ENCODE measurements at regions not wholly inside any gene's neighbourhood (a gene's known extent, or its start where the extent isn't known, plus 50 kb on each side); places are given as distances from the start of the nearest gene placed in this dataset.
A peak's percentile ranks its signal among the peaks of the same experiment; 100 is the strongest.

DNA sequence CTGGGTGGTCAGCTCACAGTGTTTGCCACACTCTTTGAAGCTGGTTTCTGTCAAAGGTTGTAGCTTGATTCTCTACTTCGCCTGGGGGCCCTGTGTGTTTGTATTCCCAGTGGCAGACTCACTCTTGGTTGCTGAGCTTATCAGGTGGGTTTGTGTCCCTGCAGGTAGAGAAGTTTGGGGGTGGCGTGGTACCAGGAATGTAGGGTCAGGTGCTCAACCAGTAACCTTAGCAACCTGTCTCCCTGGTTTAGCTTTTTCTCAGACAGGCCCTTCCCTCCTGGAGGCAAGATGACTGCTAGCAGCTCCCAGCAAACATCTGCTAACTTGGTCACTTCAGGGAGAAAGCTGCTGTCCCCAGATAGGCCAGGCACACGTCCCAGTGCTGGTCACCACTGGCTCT, 352.2 kb downstream of the AACS start:
- DNase-seq, result peak in 4 of 56 donors; percentile 6 to 35 (median 20)

DNA sequence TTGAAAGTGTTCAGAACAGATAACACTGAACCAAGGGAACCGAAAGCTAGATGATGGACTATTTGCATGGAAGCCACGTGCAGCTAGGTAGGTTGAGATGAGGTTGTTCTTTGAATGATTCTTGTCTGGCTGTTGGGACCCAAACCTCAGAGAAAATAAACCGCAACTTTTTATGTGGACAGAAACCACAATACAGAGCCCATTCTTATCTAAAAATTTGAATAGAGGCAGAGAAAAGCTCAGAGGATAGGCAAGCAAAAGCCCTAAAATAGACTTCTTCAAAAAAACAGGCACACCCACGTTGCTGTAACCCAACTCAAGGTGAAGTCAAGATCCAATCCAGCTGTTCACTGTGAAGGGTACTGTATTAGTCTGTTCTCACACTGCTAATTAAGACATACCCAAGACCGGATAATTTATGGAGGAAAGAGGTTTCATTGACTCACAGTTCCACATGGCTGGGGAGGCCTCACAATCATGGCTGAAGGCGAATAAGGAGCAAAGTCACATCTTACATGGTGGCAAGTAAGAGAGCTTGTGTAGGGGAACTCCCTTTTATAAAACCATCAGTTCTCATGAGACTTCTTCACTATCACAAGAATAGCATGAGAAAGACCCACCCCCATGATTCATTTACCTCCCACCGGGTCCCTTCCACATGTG, 353.8 kb downstream of the AACS start:
- no peak for DNase-seq

DNA sequence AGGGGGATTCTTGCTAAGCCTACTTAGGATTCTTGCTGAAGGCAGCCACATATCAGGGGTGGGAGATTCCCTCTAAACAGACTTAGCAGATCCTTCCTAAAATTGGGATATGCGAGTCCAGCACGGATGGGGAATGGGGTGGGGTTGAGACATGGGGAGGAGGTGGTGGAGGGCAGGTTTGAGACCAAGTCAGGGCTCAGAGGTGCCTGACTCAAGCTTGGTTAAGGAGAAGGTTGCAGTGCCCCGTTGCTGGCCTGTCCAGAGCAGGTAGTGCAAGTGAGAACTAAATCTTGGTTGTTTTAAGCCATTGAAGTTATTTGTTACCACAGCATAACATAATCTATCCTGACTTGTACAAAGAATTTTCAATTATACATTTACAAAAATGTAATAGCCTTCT, 359.7 kb downstream of the AACS start:
- DNase-seq, result no peak

DNA sequence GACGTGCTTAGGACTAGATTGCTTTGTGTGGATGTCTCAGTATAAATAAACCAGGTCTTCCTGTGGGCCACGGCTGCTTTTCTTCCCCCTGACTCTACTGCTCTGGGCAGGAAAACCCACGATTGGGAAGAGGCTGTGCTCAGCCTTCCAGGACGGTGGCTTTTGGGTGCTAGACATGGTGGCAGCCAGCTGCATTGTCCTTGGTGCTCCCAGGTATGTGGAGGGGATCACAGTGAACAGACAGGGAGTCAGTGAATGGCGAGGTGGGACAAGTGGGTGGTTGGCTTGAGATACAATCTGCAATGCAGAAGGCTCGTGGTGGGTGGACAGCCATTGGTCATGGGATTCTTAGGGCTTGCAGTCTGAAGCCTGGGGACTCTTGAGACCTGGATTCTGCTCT, 366.3 kb downstream of the AACS start:
- DNase-seq, result no peak

DNA sequence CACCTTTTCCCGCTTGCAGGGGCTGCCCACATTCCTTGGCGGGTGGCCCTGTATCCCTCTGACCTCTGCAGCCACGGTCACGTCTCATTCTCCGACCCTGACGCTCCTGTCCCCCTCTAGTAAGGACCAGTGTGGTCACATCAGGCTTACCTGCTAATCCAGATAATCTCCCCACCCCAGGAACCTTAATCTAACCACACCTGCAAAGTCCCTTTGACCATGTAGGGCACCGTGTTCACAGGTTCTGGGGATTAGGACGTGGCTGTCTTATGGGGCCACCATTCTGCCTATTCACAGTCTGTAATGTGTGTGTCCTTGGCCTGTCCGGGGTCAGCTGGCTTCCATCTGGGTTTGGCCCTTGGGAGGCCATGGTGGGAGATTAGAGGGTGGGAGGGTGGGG, 368.9 kb downstream of the AACS start:
- no peak for DNase-seq

DNA sequence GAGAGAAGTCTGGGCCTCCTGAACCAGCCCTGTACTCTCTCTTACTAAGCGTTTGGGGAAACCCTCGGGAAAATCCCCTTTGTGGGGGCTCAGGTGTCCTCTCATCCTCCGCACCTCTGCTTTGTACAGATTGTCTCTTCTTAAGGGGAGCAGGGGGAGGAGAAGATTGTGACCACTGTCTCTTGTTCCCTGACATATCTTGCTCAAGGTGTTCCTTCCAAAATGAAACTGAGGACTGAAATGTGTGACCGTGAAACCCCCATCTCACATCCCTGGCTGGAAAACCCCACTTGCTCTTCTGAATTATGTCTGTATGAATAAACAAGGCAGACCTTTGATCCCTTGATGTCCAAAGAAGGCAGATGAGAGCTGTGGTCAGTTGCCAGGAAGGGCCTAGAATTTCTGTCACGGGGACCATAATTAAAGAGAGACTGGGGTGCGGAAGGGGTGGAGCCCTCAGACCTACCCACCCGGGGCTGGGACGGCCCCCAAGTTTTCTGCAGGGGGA, 369.8 kb downstream of the AACS start:
- DNase-seq, result no peak

DNA sequence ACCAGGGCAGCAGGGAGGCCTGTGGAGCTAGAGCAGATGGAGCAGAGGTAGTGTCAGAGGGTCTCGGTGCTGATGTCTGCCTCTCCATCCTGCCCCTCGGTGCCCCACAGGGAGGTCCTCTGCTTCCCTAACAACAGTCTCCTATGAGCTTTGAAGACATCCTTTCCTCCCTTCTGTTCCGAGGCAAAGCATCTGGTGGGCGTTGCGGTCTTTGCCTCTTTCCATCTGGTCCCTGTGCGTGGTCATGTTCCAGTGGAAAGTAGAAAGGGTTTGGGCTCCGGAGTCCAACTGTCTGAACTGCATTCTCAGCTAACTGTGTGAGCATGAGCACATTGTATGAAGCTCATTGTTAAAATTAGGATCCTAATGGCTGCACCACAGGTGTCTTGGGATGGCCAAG, 370.6 kb downstream of the AACS start:
- DNase-seq, result no peak

DNA sequence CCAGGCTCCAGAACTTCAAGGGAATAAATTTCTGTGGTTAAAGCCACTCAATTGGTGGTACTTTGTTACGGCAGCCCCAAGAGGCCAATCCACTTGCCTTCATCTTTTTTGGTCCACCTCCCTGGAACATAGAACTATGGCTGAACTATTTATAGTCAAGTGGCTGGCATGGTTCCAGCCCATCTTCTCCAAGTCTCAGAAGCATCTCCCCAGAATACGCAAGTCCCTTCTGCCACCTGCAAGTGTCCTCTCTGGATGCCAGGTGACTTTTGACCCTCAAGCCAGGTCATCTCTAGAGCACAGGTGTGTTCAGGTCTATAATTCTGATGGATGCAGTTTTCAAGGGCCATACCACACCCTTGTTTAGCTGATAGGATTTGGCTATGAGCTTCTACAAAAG, 371.5 kb downstream of the AACS start:
- DNase-seq, result no peak

DNA sequence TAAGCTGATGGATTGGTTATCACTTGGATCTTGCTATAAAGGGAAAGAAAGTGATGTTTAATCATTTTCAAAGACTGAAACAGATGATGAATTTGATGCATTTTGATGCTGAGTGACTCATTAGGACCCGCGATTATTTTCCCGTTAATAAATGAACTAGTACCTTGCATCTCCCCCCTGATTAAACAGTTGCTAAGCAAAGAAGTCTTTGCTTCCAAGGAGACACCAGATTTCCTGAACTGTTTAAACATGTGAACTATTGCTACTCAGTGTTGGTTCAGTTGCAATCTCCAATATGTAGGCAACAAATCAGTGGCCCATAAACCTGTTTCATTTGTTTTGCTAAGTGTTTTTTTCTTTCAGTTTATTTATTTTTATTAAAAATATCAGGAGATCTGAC, 375.2 kb downstream of the AACS start:
- DNase-seq, result no peak

DNA sequence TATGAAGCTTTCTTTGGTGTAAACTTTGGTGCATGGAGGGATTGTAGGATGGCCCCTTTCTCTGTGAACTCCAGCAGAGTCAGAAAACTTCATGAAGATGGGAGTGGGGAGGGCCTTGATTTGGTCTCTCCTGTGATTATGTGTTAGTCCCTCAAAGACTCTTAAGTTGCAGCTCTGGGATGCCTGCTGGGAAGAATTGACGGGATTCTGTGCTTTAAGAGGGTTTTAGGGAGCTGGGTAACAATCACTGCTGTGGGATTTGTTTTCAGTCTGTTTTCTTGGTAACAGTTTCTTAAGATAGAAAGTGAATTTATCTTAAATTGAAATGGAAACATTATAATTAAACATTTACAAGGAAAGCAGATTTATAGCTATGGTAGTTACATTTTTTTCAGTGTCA, 378.1 kb downstream of the AACS start:
- DNase-seq, result no peak

DNA sequence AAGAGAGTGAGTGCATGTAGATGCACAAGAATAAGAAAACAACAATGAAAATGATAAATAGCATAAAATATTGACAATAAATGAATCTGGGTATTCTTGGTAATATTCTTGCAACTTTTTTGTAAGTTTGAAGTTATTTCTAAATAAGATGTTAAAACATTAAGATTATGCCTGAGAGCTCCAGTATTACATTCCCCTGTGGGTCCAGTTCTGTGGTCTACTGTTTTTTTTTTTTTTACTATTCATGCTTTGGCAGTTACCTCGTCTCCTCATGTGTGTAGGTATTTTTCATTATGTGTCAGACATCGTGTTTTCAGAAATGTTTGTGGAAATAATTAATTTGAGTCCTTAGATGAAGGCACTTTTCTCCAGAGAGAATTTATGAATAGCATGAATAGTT, 386.2 kb downstream of the AACS start:
- DNase-seq, result no peak

DNA sequence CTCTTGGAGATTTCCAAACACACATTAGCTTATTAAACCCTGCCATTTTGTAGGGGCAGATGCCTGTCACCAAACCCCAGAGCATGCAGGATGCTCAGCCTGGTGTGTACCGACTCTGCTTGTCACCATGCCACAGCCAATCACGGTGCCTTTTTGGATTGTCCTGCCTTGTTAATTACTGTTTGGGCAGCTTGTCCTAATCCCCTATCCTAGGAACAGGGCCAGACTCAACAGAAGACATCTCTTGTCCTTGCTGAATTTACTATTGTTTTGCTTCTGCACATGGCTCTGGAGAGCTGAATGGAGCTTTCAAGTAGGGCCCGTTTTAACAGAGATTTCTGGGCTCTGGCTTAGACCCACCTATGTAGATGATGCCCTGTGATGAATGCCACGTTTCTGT, 388.5 kb downstream of the AACS start:
- peak in 54 of 56 donors; percentile 33 to 94 (median 81) for DNase-seq

DNA sequence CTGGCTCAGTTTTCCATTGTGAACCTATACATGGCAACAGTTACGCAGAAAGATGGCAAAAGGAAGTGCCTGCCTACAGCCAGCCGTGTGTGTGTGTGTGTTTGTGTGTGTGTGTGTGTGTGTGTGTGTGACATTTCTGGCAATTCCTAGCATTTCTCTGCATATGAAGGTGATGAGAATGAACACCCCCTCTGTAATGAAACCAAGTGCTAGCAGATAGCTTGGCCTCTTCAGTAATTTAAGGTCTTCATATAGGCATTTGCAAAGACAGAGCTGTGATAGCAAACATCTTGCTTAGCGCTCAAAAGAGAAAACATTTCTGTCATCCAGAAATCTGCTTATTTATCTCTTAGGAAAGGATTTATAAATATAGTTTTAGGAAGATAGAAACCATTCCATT, 389.1 kb downstream of the AACS start:
- DNase-seq, result peak in 2 of 56 donors; percentile 45 to 66

DNA sequence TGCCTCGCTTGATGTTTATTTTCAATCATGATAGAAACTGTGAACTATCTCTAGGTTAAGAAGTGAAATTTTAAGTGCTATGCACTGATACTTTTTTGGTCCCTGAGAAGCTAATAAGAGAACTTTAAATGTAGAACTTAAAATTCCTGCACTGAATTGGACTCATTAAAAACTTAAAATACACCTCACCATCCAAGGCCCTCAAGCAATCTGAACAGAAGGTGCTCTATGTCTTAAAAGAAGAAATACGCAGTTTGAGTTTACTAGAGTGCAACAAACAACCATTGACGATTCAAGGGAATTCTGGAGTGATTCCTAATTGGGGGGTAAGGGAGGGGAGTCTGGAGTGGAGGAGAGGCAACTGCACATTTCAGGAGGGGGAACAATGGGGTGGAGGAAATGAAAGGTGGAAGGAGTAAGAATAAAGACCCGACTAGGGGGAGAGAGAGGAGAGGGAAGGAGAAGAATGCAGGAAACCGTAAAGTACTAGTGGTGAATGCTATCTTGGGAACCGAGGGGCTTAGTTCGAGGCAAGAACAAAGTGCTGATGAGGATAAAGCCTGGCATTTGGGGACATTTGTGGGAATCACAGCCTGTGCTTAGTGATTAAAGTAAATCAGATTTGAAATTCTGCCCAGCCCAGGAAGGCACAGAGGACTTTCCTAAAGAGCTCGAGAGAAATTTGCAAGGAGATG, 389.7 kb downstream of the AACS start:
- DNase-seq, result peak in 7 of 56 donors; percentile 19 to 56 (median 35)

DNA sequence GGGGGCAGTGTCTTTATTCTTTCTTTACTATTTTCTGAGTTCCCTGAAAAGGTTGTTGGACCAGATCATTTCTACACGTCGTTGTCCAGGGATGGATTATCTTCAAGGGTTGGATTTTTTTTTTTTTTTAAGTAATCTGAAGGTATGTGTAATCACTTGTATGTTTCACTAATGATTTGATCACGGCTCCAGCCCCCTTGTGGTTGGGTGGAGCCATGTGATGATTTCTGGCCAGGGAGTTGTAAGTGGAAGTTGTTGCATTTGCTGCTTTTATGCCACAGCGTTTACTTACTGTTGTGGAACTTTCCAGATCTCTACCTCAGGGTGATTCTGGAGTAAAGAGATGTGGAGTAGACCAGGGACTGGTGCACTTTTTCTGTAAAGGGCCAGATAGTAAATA, 390.3 kb downstream of the AACS start:
- DNase-seq, result peak in 5 of 56 donors; percentile 11 to 26 (median 14)

DNA sequence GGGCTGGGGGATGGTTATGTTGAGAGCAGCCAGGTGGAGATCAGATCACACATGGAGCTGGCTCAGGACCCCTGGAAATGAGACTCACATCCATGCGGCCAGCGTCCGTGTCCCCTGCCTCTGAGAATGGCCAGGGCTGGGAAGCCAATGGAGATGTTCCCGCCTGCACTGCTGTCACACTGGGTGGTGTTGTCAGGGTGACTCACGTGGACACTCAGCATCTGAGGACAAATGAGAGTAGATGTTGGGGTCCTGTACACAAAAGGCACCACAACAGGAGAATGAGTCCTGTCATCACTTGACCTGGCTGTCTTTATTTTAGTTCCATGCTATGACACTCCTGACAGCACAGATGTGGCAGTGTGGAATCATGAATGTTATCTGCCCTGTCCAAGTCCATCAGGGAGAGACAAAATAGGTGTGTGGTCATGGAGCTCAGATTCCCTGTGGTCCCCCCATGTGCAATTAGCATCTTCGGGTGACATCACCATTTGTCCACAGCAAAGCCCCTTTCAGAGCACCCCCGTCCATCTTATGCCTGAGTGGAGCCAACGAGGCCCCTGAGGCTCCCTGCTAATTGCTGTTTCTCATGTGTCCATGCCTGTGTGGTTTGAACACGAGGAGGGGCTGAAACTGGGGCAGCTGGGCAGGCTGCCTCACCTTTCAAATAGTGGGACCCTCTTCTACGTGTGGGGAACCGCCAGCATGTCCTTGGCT, 393.5 kb downstream of the AACS start:
- no peak for DNase-seq

DNA sequence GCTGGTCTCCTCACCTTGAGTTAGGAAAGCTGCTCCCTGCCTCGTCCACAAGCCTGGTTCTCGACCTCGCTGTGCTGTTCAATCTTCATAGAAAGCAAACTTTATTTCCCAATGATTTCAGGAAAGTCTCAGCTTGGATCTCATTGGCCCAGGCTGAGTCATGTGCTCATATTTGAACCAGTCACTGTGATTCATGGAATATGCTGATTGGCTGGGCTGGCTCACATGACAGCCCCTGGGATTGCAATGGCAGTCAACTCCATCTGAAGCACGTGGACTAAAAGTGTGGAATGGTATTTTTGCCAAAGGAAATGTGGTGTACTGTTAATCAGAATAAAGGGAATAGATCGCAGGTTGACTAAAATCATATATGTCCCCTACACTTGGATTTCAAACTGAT, 396.6 kb downstream of the AACS start:
- no peak for DNase-seq

DNA sequence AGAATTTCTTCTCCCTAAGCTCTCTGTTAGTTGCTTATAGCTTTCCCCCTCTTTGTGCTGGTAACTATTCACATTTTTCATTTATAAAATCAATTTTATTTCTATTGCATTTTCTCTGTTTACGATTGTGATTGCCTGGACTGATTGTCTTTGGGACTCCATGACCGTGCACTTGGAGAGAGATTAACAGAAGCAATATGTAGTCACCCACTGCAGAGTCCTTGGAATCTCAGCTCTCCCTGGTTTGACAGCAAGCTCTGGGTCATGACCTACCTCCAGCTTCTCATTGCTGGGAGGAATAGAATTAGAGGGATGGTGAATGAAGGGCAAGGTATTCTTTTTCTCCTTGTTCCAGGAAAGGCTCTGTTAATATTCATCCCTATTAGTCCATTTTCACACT, 398.2 kb downstream of the AACS start:
- DNase-seq, result no peak

DNA sequence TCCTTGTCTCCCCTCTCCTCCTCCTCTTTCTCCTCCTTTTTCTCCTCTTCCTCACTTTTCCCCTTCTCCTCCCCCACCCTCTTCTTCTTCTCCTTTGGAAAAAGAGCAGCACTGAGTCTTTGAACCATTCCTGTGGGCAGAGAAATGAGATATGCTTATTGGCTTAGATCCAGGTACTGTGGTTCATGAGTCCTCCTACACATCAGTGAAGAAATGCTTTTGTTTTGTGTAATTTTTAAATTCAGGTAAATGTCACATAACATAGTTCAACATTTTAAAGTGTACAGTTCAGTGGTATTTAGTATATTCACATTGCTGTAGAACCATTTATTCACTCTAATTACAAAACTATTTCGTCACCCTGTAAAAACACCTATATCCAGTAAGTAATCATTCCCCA, 402.1 kb downstream of the AACS start:
- DNase-seq, result no peak

DNA sequence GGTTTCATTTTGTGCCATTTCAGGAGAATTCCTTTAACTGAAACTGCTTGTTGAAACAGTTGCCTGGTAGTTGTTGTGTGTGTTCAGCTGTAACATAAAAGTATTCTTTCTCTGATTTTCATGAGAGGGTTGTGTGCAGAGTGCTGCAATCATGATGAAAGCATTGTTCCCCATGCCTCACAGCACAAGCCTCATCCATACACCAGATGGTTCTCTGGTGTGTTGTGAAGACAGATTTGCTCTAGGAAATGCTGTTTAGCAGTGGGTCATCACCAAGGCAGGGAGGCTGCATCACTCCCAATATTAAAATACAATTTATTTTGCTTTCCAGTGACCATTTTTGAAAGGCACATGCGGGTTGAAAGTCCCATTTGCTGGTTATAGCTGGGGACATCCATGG, 404.4 kb downstream of the AACS start:
- DNase-seq, result no peak

DNA sequence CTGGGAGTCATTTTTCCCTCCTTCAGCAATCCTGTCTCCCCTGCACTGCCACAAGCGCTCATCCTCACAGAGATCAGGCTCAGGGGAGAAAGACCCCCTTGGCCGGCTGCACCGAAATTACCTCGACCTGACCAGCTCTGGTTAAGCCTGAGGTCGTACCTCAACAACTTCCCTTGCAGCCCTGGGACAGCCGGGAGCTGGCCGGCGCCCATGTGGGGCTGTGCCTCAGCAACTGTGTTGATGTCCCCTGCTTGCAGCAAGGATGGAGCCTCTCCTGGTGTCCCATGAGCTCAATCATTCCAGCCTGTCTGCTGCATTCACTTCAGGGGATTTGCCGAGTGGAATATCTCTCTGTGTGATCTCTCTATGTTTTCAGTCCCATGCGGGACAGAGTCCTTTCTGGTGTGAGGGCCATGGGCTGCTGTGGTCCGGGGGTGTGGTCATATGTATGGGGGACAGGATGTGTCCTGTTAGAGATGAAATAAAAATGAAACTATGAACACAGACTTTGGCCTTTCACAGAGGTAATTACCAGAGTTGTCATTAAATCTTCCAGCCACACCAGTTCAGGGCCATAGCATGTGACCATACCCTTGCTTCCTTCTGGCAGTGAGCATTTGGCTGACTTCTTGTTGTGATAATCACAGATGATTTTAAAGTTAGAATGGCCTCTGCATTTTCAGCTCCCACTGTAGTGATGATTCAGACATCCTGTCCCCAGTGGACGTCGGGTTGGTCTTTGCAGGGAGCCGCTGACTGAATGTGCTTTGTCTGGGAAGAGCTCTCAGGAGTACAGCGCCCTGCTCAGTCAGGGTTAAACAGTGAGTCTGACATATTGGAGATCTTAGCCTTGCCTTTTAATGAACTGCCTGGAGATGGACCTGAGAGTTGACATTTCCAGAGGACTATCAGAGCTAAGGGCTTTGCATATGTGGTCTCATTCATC, 405.9 kb downstream of the AACS start:
- no peak for DNase-seq
